B cell (primary cell): ENCODE measurements at regions not wholly inside any gene's neighbourhood (a gene's known extent, or its start where the extent isn't known, plus 50 kb on each side); places are given as distances from the start of the nearest gene placed in this dataset.

Experiments used
- ATAC-seq: fragments of 200-7000 bp; cut with Tn5 transposase; one replicate; pipeline ENCODE4 v1.10.0; 2021; ENCODE audit warnings: low read depth, mild to moderate bottlenecking, moderate number of reproducible peaks, moderate library complexity
- CTCF ChIA-PET: fragments of 350-600 bp; sonication (Branson Sonifier 250); formaldehyde crosslinking; loops from one replicate; lab custom pipeline; 2021; ENCODE audit warnings: antibody characterized with exemption, inconsistent platforms; lab: Charles Lee
- POLR2A ChIA-PET: fragments of 350-600 bp; sonication (Branson Sonifier 250); formaldehyde crosslinking; loops from one replicate; lab custom pipeline; 2021; ENCODE audit warnings: antibody characterized with exemption; lab: Charles Lee
- DNase-seq: peaks from one replicate; pipeline ENCODE4 v3.0.0; 2013
- H2AFZ ChIP-seq: 2 replicates; pipeline ENCODE4 v1.6.1; 2012; ENCODE audit warnings: mild to moderate bottlenecking, low read depth, low read length; ENCODE audit not compliant: insufficient read depth, poor library complexity, severe bottlenecking
- H3K27ac ChIP-seq, 2 donors: 1 replicate in 1 of 2; 2 replicates in 1 of 2; pipeline ENCODE4 v1.5.1; 2012 to 2013; ENCODE audit warnings: low read length in 2 of 2, mild to moderate bottlenecking in 2 of 2, moderate library complexity in 1 of 2
- H3K27me3 ChIP-seq, 4 experiments: fragments of 200-600 bp in 1 of 4; sonication (generic) in 1 of 4; replicated peaks in 1 of 4; 1 replicate in 2 of 4; 2 replicates in 2 of 4; pipeline versions ENCODE4 v1.6.1 to v1.7.0; 2013 to 2016; ENCODE audit warnings: low read length in 3 of 4, mild to moderate bottlenecking in 2 of 4, mixed read lengths in 1 of 4, moderate library complexity in 1 of 4; ENCODE audit not compliant: insufficient read depth in 4 of 4, control insufficient read depth in 3 of 4; ENCODE audit errors: control extremely low read depth in 1 of 4
- H3K36me3 ChIP-seq, 2 experiments: replicated peaks in 1 of 2; 1 replicate in 1 of 2; 2 replicates in 1 of 2; pipeline versions ENCODE4 v1.6.1 to v1.7.1; 2013; ENCODE audit warnings: low read length in 1 of 2; ENCODE audit not compliant: insufficient read depth in 2 of 2, control insufficient read depth in 1 of 2; ENCODE audit errors: control extremely low read depth in 1 of 2, extremely low read depth in 1 of 2
- H3K4me1 ChIP-seq, 2 donors: fragments of 200-600 bp in 1 of 2; sonication (generic) in 1 of 2; 1 replicate in 1 of 2; 2 replicates in 1 of 2; pipeline versions ENCODE4 v1.5.1 to v1.6.1; 2013 to 2017; ENCODE audit warnings: low read length in 2 of 2; ENCODE audit not compliant: control insufficient read depth in 2 of 2, insufficient read depth in 2 of 2
- H3K4me2 ChIP-seq: replicated peaks from 2 replicates; pipeline ENCODE3; 2012; ENCODE audit warnings: mild to moderate bottlenecking, low read depth, low read length; ENCODE audit not compliant: poor library complexity, severe bottlenecking
- H3K4me3 ChIP-seq, 5 experiments: fragments of 200-600 bp in 1 of 5; sonication (generic) in 1 of 5; 1 replicate in 3 of 5; 2 replicates in 2 of 5; pipeline versions ENCODE4 v1.5.1 to v1.7.0; 2011 to 2016; ENCODE audit warnings: low read length in 4 of 5, mild to moderate bottlenecking in 4 of 5, low read depth in 2 of 5, control low read depth in 1 of 5, moderate library complexity in 1 of 5; ENCODE audit not compliant: insufficient read depth in 1 of 5; ENCODE audit errors: control extremely low read depth in 1 of 5, extremely low read depth in 1 of 5
- H3K79me2 ChIP-seq: fragments of 200-600 bp; sonication (generic); one replicate; pipeline ENCODE4 v1.6.0; 2016; ENCODE audit warnings: low read length; ENCODE audit not compliant: control insufficient read depth, insufficient read depth
- H3K9ac ChIP-seq: fragments of 200-600 bp; sonication (generic); 2 replicates; pipeline ENCODE4 v1.6.1; 2017; ENCODE audit warnings: mild to moderate bottlenecking, low read length, moderate library complexity
- H3K9me3 ChIP-seq, 3 donors: one replicate each; pipeline versions ENCODE4 v1.6.1 to v1.7.1; 2013; ENCODE audit warnings: low read length in 2 of 3; ENCODE audit not compliant: control insufficient read depth in 2 of 3, insufficient read depth in 1 of 3; ENCODE audit errors: control extremely low read depth in 1 of 3
- H4K20me1 ChIP-seq: 2 replicates; pipeline ENCODE4 v1.6.0; 2012; ENCODE audit warnings: mild to moderate bottlenecking, low read length; ENCODE audit not compliant: insufficient read depth, control insufficient read depth, poor library complexity, severe bottlenecking
- H3K27ac Mint-ChIP-seq: one replicate; pipeline ENCODE4 v1.8.0; 2021; ENCODE audit warnings: mixed read lengths
- H3K27me3 Mint-ChIP-seq: one replicate; pipeline ENCODE4 v1.8.0; 2021; ENCODE audit warnings: mixed read lengths
- H3K4me1 Mint-ChIP-seq: one replicate; pipeline ENCODE4 v1.8.0; 2021; ENCODE audit warnings: mixed read lengths
- H3K4me3 Mint-ChIP-seq: one replicate; pipeline ENCODE4 v1.8.0; 2021; ENCODE audit warnings: mixed read lengths
- H3K9me3 Mint-ChIP-seq: one replicate; pipeline ENCODE4 v1.8.0; 2022; ENCODE audit warnings: mixed read lengths; ENCODE audit not compliant: insufficient read depth
- CTCF ChIP-seq: fragments of 200-600 bp; IDR thresholded peaks from one replicate; pipeline ENCODE4 v1.8.0; 2022; ENCODE audit warnings: antibody characterized with exemption, mild to moderate bottlenecking
- EZH2 ChIP-seq: IDR thresholded peaks from 2 replicates; pipeline ENCODE4 v1.6.1; 2012; ENCODE audit warnings: borderline replicate concordance, low read depth, mild to moderate bottlenecking, moderate library complexity, low read length; ENCODE audit not compliant: insufficient read depth, poor library complexity, severe bottlenecking
- WGBS: methylation state at CpG from one replicate; pipeline ENCODE4 v1.1.5; 2013; ENCODE audit warnings: missing lambda C conversion rate; ENCODE audit not compliant: insufficient coverage; 5-methylcytosine and 5-hydroxymethylcytosine counted together
- intact Hi-C: fragments of 100-400 bp; cut with micrococcal nuclease; formaldehyde crosslinking; loops from one replicate; pipeline ENCODE4 v1.10.0; 2022

GRCh38 chr3:159726231-159726964 lies 262.2 kb upstream of the IL12A start:
- H3K27me3 ChIP-seq, result no peaks in the 10 kb centered on the region
- no peak overlapping the region for H3K4me3 ChIP-seq
- Mint-ChIP-seq H3K27ac (no peak overlapping the region), H3K4me1 (no peaks in the 10 kb centered on the region), H3K27me3 (no peaks in the 10 kb centered on the region), H3K9me3 (no peaks in the 10 kb centered on the region), H3K4me3 (no peak overlapping the region)
- no peak overlapping the region for H3K27ac ChIP-seq
- H3K79me2 ChIP-seq, result no peaks in the 10 kb centered on the region
- H4K20me1 ChIP-seq, result no peaks in the 10 kb centered on the region
- POLR2A ChIA-PET, result no interaction called here
- CTCF ChIA-PET, result no interaction called here
- H3K4me1 ChIP-seq, result no peaks in the 10 kb centered on the region
- H3K4me2 ChIP-seq, result no peak overlapping the region
- TF ChIP-seq EZH2, result no peak
- TF ChIP-seq CTCF, result no peak
- no peak overlapping the region for H2AFZ ChIP-seq
- H3K9me3 ChIP-seq, result no peaks in the 10 kb centered on the region
- no peak for ATAC-seq
- WGBS, result 86% methylated on average over 5 of the region's 7 CpGs
- no peak overlapping the region for H3K9ac ChIP-seq
- no peak for DNase-seq
- intact Hi-C loops, result no loop called here
- H3K36me3 ChIP-seq, result no peaks in the 10 kb centered on the region

- ATAC-seq (no peak), DNase-seq (no peak)
- H3K9ac ChIP-seq, result no peak overlapping the region
- intact Hi-C loops, result no loop called here
- H3K27ac ChIP-seq, result no peak overlapping the region
- POLR2A ChIA-PET, result no interaction called here
- no peaks in the 10 kb centered on the region for H3K9me3 Mint-ChIP-seq
- CTCF ChIA-PET, result no interaction called here
- H3K4me2 ChIP-seq, result no peak overlapping the region
- H3K27me3 Mint-ChIP-seq, result no peaks in the 10 kb centered on the region
- no peaks in the 10 kb centered on the region for H3K9me3 ChIP-seq
- no peaks in the 10 kb centered on the region for H3K36me3 ChIP-seq
- H4K20me1 ChIP-seq, result no peaks in the 10 kb centered on the region
- no peaks in the 10 kb centered on the region for H3K4me1 Mint-ChIP-seq
- H3K4me3 ChIP-seq, result no peak overlapping the region
- no peak overlapping the region for H2AFZ ChIP-seq
- H3K79me2 ChIP-seq, result no peaks in the 10 kb centered on the region
- no peak overlapping the region for H3K27ac Mint-ChIP-seq
- TF ChIP-seq CTCF (no peak), EZH2 (no peak)
- no peak overlapping the region for H3K4me3 Mint-ChIP-seq
- H3K4me1 ChIP-seq, result no peaks in the 10 kb centered on the region
- no peaks in the 10 kb centered on the region for H3K27me3 ChIP-seq
Measured at GRCh38 chr3:159727506-159727905, 261.1 kb upstream of the IL12A start.
